GM12865 (cell line): ENCODE measurements at regions not wholly inside any gene's neighbourhood (a gene's known extent, or its start where the extent isn't known, plus 50 kb on each side); places are given as distances from the start of the nearest gene placed in this dataset.
A peak's percentile ranks its signal among the peaks of the same experiment; 100 is the strongest.

Source experiments
- DNase-seq: peaks from one replicate; pipeline ENCODE4 v3.0.0; 2010; ENCODE audit warnings: low read depth
- H3K4me3 ChIP-seq: 2 replicates; pipeline ENCODE4 v1.5.1; 2011; ENCODE audit warnings: mild to moderate bottlenecking, low read depth, low read length, control low read depth
- TF ChIP-seq, protein P1 (sequence below): IDR thresholded peaks from 2 replicates; pipeline ENCODE4 v1.5.1; 2011; ENCODE audit warnings: low read length, control low read depth, low read depth, inconsistent platforms; ENCODE audit not compliant: insufficient read depth; ENCODE audit errors: missing control alignments

DNA sequence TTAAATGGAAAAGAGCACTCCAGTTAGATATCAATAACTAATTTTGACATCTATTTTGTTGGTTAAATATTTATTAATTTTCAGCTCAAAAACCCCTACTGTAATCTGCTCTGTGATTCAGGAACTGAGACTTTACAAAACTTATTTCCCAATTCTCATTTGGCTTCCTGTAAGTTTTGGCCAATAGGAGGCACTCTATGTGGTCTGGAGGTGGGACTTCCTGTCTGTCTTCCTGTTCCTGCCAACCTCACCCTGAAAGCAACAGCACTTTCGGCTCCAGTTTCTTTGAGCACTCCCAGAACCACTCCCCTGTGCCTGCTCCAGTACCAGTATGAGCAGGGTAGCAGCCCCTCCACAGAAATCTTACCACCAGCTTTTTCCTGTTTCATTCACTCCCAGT, 1027.0 kb downstream of the VRK1 start:
- H3K4me3 ChIP-seq = no peak overlapping the region
- peak; percentile 12 for DNase-seq
- TF ChIP-seq, protein P1, sequence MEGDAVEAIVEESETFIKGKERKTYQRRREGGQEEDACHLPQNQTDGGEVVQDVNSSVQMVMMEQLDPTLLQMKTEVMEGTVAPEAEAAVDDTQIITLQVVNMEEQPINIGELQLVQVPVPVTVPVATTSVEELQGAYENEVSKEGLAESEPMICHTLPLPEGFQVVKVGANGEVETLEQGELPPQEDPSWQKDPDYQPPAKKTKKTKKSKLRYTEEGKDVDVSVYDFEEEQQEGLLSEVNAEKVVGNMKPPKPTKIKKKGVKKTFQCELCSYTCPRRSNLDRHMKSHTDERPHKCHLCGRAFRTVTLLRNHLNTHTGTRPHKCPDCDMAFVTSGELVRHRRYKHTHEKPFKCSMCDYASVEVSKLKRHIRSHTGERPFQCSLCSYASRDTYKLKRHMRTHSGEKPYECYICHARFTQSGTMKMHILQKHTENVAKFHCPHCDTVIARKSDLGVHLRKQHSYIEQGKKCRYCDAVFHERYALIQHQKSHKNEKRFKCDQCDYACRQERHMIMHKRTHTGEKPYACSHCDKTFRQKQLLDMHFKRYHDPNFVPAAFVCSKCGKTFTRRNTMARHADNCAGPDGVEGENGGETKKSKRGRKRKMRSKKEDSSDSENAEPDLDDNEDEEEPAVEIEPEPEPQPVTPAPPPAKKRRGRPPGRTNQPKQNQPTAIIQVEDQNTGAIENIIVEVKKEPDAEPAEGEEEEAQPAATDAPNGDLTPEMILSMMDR = no peak

DNA sequence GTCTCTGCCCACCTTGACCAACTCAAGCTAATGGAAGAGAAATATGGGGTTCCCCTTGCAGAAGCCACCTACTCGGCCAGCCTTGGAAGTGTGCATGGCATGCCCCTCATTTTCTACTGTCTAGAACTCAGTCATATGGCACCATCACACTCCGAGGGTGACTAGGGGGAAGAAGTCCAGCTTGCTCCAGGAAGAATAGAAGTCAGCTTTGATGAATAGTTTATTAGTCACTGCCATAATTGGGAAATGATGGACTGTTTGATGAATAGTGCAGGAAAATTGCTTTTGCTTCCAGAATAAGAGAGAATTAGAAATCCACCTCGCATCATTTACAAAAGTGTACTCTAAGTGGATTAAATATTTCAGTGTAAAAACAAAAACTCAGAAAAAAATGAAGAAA, 1030.6 kb downstream of the VRK1 start:
- H3K4me3 ChIP-seq = no peak overlapping the region
- TF ChIP-seq, protein P1 = no peak
- DNase-seq = no peak

DNA sequence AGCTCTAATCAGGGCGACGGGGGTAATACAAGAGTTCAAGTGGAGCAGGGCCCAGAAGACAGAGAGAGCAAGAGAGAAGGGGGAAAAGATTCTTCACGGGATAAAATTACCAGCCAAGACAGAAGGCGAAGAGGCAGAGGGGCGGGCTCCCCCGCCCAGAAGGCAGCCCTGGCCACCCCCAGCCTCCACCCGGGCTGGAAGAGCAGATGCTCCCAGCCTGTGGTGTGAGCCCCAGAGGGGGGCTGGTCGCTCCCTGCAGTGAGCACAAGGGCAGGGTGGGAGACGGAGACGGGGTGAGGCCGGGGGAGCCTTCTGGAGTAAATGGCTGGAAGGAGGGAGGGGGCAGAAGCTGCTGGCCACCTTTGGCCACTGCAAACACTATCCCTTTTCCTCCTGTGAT, 1035.6 kb downstream of the VRK1 start:
- DNase-seq = no peak
- TF ChIP-seq, protein P1 = no peak
- H3K4me3 ChIP-seq = no peak overlapping the region

DNA sequence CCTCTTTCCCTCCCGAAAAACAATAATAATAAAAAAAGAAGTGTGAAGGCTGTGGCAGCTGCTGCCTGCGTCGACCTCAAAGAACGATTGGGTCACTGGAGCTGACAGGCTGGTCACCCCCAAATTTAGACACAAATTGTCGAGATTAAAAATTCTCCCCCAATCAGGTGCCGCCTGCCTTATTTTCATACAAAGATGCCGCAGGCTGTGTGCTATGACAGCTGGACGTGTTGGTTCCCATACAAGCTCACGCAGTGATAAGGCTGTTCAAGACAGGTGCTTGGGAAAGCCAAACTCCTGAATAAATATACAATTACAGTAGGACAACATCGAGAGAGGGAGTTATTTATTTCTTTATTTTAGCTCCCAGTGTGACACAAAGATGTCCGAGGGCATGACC, 1041.8 kb downstream of the VRK1 start:
- TF ChIP-seq, protein P1 = no peak
- no peak for DNase-seq
- no peak overlapping the region for H3K4me3 ChIP-seq

DNA sequence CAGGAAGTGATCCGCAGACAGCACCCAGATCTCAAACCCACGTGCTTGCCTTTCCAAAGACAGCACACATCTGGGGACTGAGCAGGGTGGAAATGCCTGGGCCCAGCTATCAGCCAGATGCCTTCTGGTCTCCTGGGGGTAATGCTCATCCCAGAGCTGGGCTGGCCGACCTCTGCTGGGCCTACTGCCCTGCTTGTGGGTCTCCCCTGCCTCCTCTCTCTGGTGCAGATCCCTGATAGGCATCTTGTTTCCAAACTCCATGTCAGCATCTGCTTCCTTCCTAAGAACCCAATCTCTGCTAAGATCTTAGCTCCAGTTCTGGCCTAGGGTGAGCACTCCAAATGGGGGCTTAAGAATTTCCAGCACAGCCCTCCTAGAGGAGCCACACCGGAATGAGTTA, 1043.0 kb downstream of the VRK1 start:
- H3K4me3 ChIP-seq = no peak overlapping the region
- TF ChIP-seq, protein P1 = no peak
- no peak for DNase-seq

DNA sequence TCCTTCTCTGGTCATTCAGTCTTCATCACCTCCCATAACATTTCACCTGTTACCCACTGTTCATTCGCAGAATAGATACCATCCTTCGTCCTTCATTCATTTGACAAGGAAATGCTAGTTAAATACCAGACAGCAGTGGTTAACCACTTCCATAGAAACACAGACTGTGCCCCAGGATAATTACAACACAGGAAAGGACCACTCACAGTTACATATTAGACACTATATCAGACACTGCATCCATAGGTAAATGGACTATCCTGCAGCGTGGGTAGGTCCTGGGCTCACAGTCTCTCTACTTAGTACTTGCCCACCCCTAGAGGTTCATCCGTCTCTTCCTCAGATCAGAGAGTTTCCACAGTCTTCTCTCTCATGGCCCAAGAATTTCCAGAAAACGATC, 1044.6 kb downstream of the VRK1 start:
- no peak for DNase-seq
- TF ChIP-seq, protein P1 = no peak
- H3K4me3 ChIP-seq = no peak overlapping the region

DNA sequence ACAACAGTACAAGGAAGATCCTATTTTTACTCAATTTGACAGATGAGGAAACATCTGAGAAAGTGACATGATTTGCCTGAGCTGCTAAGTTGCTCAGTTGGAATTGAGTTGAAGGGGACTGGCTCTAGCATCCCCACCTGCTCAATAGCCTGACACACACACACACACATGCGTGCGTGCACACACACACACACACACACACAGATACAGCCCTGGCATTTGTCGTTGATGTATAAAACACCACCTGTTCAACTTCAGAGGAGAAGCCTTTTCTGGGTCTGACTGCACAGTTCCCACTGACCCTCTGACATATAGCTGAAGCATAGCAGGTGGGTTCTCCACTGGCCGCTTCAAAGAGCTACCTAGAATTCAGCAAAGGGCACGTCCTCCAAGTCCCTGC, 1045.9 kb downstream of the VRK1 start:
- TF ChIP-seq, protein P1 = no peak
- no peak for DNase-seq

More for the DNA sequence above, 1045.9 kb downstream of the VRK1 start:
- H3K4me3 ChIP-seq = no peak overlapping the region
